ENCODE measurements at regions not wholly inside any gene's neighbourhood (a gene's known extent, or its start where the extent isn't known, plus 50 kb on each side); places are given as distances from the start of the nearest gene placed in this dataset.

DNA sequence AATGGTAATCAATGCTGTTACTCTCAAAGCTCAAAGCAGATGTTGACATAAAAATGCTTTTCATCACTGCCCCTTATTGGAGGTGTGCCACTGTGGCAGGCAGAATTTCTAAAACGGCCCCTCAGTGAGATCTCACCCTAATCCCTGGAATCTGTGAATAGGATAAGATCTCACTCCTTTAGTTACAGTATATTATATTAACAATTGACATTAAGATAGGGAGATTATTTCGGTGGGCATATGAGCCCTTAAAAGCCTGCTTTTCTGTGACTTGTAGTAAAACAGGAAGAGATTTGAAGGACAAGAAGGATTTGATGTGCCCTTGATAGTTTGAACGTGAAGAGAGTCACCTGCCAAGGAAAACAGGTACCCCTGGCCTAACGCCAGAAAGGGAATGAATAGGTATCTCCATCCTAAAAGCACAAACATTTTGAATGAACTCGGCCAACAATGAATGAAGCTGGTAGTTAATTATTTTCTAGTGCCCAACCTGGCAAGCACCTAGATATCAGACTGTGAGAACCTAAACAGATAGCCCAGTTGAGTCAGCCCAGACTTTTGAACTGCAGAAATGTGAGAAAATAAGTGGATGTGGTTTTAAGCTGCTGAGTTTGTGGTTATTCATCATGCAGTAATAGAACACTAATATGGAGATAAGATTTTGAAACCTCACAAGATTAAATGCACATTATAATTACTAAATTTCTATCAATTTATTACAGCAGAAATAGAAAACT lies 881.6 kb downstream of the PCDH18 start:
- TF ChIP-seq, protein P1, sequence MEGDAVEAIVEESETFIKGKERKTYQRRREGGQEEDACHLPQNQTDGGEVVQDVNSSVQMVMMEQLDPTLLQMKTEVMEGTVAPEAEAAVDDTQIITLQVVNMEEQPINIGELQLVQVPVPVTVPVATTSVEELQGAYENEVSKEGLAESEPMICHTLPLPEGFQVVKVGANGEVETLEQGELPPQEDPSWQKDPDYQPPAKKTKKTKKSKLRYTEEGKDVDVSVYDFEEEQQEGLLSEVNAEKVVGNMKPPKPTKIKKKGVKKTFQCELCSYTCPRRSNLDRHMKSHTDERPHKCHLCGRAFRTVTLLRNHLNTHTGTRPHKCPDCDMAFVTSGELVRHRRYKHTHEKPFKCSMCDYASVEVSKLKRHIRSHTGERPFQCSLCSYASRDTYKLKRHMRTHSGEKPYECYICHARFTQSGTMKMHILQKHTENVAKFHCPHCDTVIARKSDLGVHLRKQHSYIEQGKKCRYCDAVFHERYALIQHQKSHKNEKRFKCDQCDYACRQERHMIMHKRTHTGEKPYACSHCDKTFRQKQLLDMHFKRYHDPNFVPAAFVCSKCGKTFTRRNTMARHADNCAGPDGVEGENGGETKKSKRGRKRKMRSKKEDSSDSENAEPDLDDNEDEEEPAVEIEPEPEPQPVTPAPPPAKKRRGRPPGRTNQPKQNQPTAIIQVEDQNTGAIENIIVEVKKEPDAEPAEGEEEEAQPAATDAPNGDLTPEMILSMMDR (IDR thresholded peaks at IDR 0.05; ENCODE audit: insufficient read depth, low read length): no peak
- H3K4me3 ChIP-seq (ENCODE audit: low read depth, low read length): no peak overlapping the region
- DNase-seq (ENCODE audit: low read depth): no peak

DNA sequence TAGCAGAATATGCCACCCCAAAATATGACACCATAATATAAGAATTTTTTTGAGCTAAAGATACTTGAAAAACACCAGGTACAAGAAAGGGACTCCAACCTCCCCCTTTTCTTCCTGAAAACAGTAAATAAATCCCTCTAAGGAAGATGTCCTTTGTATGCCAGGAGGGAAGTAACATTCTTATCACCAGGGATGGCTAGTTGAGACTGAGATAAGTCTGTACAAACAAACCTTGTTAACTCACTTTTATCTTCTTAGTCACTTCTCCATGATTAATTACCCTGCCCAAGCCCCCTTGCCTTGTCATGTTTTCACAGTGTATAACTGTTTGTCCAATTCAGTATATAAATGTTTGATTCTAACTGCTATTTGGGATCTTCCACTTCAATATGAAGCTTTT lies 888.0 kb downstream of the PCDH18 start:
- TF ChIP-seq, protein P1 (IDR thresholded peaks at IDR 0.05; ENCODE audit: insufficient read depth, low read length): no peak
- H3K4me3 ChIP-seq (ENCODE audit: low read depth, low read length): no peak overlapping the region
- DNase-seq (ENCODE audit: low read depth): no peak

GRCh38 chr4:136643416-136643815 lies 888.9 kb downstream of the PCDH18 start:
- DNase-seq (ENCODE audit: low read depth): no peak
- no peak overlapping the region for H3K4me3 ChIP-seq (ENCODE audit: low read depth, low read length)
- TF ChIP-seq, protein P1 (IDR thresholded peaks at IDR 0.05; ENCODE audit: insufficient read depth, low read length): no peak

GRCh38 chr4:136637071-136637777 lies 895.1 kb downstream of the PCDH18 start:
- H3K4me3 ChIP-seq (ENCODE audit: low read depth, low read length): no peak overlapping the region
- DNase-seq (ENCODE audit: low read depth): peak; percentile 6

DNA sequence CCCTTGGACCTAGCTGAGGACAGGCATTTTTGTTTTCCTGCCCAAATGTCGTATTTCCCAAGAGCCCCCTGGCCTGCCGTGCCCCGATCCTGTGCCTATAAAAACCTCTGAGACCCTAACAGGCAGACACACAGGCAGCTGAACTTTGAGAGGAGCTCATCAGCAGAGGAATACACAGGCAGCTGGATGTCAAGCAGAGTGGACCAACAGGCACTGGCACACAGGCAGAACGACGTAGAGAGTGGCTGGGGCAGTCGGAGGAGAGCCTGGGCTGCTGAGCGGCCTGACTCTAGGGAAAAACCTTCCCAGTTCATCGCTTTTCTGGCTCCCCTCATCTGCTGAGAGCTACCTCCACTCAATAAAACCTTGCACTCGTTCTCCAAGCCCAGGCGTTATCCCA lies 896.1 kb downstream of the PCDH18 start:
- DNase-seq (ENCODE audit: low read depth): no peak
- TF ChIP-seq, protein P1 (IDR thresholded peaks at IDR 0.05; ENCODE audit: insufficient read depth, low read length): no peak
- no peak overlapping the region for H3K4me3 ChIP-seq (ENCODE audit: low read depth, low read length)

More at GRCh38 chr4:136637071-136637777, 895.1 kb downstream of the PCDH18 start:
- TF ChIP-seq, protein P1 (IDR thresholded peaks at IDR 0.05; ENCODE audit: insufficient read depth, low read length): peak; percentile 39

DNA sequence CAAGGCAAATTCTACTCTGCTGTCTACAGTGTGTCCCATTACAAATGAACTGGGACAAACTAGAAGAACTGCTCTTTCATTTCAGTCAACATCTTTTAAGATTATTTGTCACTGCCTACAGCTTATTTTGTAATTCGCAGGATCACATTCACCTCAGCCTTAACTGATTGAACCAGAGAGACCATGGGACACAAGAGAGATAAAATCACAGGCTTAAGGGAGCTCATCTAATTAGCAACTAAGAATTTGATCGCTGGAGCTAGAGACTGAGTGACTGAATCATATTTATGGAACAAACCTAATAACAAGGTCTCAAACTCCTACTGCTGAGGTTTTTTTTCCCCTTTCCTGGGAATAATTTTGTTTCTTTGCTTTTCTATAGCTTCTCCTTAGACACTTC lies 898.2 kb downstream of the PCDH18 start:
- TF ChIP-seq, protein P1 (IDR thresholded peaks at IDR 0.05; ENCODE audit: insufficient read depth, low read length): no peak
- no peak overlapping the region for H3K4me3 ChIP-seq (ENCODE audit: low read depth, low read length)
- no peak for DNase-seq (ENCODE audit: low read depth)

Data from fibroblast of the aortic adventitia (primary cell).